Osteocyte (in vitro differentiated cells): ENCODE measurements at regions not wholly inside any gene's neighbourhood (a gene's known extent, or its start where the extent isn't known, plus 50 kb on each side); places are given as distances from the start of the nearest gene placed in this dataset.

Experiments used
- DNase-seq: peaks from one replicate; pipeline ENCODE4 v3.0.0; 2021; ENCODE audit warnings: mixed read lengths; ENCODE audit not compliant: unreplicated experiment; ENCODE audit errors: extremely low spot score
- H3K27ac Mint-ChIP-seq: one replicate; pipeline ENCODE4 v1.8.0; 2021; ENCODE audit warnings: mild to moderate bottlenecking, mixed read lengths; ENCODE audit not compliant: unreplicated experiment
- H3K27me3 Mint-ChIP-seq: one replicate; pipeline ENCODE4 v1.8.0; 2021; ENCODE audit warnings: mixed read lengths; ENCODE audit not compliant: unreplicated experiment
- H3K36me3 Mint-ChIP-seq: one replicate; pipeline ENCODE4 v1.8.0; 2021; ENCODE audit warnings: mixed read lengths; ENCODE audit not compliant: unreplicated experiment
- H3K4me1 Mint-ChIP-seq: one replicate; pipeline ENCODE4 v1.8.0; 2021; ENCODE audit warnings: mixed read lengths; ENCODE audit not compliant: unreplicated experiment
- H3K4me3 Mint-ChIP-seq: one replicate; pipeline ENCODE4 v1.8.0; 2021; ENCODE audit warnings: mild to moderate bottlenecking, moderate library complexity, mixed read lengths; ENCODE audit not compliant: unreplicated experiment
- H3K9me3 Mint-ChIP-seq: one replicate; pipeline ENCODE4 v1.8.0; 2021; ENCODE audit warnings: mixed read lengths; ENCODE audit not compliant: unreplicated experiment
- CTCF ChIP-seq: fragments of 200-600 bp; sonication (generic); IDR thresholded peaks from 2 replicates; pipeline ENCODE4 v1.5.0; 2021; ENCODE audit warnings: antibody characterized with exemption, mild to moderate bottlenecking, moderate library complexity

DNA sequence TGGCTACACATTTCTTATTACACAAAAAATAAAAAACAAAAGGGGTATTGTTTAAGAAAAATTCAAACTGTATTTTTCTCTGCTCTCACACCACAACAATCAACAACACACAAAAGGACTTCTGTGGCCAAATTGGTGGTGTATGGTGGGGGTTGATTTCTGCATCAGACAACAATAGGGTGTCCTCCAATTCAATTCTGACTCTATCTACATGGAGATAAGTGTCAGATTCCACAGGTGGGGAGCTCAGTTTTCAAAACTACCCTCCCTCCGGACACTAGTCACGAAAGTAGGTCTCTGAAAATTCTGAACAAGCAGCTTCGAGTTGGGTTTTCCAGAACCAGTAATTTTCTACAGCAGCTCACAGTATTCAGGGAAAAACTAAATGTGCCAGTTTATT is 744.9 kb upstream of the NCAM2 start:
- H3K36me3 Mint-ChIP-seq: no peaks in the 10 kb centered on the region
- no peak for DNase-seq
- no peak for TF ChIP-seq CTCF
- no peaks in the 10 kb centered on the region for H3K4me1 Mint-ChIP-seq
- no peak overlapping the region for H3K27ac Mint-ChIP-seq
- no peak overlapping the region for H3K4me3 Mint-ChIP-seq
- no peaks in the 10 kb centered on the region for H3K9me3 Mint-ChIP-seq
- no peaks in the 10 kb centered on the region for H3K27me3 Mint-ChIP-seq

DNA sequence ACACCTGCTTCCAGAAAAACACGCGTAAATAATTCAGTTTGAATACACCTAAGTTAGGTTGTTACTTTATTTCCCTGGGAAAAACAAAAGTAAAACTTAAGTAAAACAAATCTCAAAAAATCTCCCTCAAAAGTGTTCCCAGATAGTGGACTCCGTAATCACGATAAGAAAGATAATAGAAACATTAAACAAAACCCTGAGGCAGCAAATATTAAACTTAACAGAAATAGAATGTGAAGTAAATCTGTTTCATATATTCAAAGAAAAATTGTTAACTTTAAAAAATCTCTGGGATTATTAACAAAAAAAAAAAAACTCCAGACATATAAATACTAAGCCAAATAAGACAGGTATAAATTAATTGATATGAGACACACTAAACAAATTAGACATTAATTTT is 743.2 kb upstream of the NCAM2 start:
- no peaks in the 10 kb centered on the region for H3K36me3 Mint-ChIP-seq

GRCh38 chr21:20257052-20257740 is 741.0 kb upstream of the NCAM2 start:
- H3K4me1 Mint-ChIP-seq: no peaks in the 10 kb centered on the region
- no peak overlapping the region for H3K4me3 Mint-ChIP-seq

More for the DNA sequence above, 743.2 kb upstream of the NCAM2 start:
- H3K9me3 Mint-ChIP-seq: peaks cover under 1% of the 10 kb centered on the region
- no peak overlapping the region for H3K27ac Mint-ChIP-seq
- no peak for TF ChIP-seq CTCF
- DNase-seq: no peak
- no peaks in the 10 kb centered on the region for H3K27me3 Mint-ChIP-seq
- no peaks in the 10 kb centered on the region for H3K4me1 Mint-ChIP-seq
- no peak overlapping the region for H3K4me3 Mint-ChIP-seq

GRCh38 chr21:20258542-20258941 is 739.7 kb upstream of the NCAM2 start:
- no peak overlapping the region for H3K4me3 Mint-ChIP-seq
- TF ChIP-seq CTCF: no peak
- H3K27me3 Mint-ChIP-seq: no peaks in the 10 kb centered on the region
- H3K4me1 Mint-ChIP-seq: no peaks in the 10 kb centered on the region
- no peaks in the 10 kb centered on the region for H3K36me3 Mint-ChIP-seq
- peaks cover 3% of the 10 kb centered on the region for H3K9me3 Mint-ChIP-seq
- H3K27ac Mint-ChIP-seq: no peak overlapping the region
- DNase-seq: no peak

More at GRCh38 chr21:20257052-20257740, 741.0 kb upstream of the NCAM2 start:
- H3K9me3 Mint-ChIP-seq: peaks cover 3% of the 10 kb centered on the region
- no peak overlapping the region for H3K27ac Mint-ChIP-seq
- no peak for DNase-seq
- no peak for TF ChIP-seq CTCF
- no peaks in the 10 kb centered on the region for H3K36me3 Mint-ChIP-seq
- H3K27me3 Mint-ChIP-seq: no peaks in the 10 kb centered on the region

DNA sequence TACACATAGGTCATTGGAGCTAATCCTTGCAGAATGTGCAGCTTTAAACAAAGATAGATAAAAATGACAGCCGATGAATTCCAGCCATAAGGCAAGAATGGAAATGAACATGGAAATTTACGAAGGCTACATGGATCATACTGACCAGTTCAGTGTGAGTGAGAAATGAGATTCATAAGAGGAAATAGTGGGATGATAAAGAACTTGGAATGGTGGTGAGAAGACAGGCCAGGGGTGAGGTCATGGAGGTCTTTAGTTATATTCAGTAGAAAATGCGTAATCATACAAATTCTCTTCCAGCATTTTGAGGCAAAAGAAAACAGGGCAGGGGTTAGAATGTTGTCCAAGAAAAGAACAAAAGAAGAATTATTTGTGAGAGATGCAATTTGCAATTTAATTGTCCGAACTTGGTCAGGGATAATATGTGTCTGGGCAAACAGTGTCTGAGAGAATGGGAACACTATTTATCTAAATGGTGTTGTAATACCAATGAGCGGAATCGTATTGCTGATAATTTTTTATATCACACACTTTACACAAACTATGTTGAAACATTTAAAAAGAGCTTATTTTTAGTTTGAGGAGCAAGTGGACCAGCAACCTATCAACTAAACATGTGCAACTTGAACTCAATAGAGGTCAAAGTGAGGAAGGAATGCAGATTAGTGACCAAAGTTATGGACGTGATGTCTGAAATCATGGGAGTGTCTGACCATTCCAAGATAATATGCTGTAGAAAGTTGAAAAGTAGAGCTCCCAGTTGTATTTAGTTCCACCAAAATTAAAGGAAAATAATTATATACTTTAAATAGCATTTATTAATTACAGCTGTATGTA is 739.0 kb upstream of the NCAM2 start:
- Mint-ChIP-seq H3K27ac (no peak overlapping the region), H3K9me3 (peaks cover 3% of the 10 kb centered on the region), H3K27me3 (no peaks in the 10 kb centered on the region), H3K36me3 (no peaks in the 10 kb centered on the region), H3K4me1 (no peaks in the 10 kb centered on the region), H3K4me3 (no peak overlapping the region)
- no peak for DNase-seq
- TF ChIP-seq CTCF: no peak
